ENCODE measurements at regions not wholly inside any gene's neighbourhood (a gene's known extent, or its start where the extent isn't known, plus 50 kb on each side); places are given as distances from the start of the nearest gene placed in this dataset.
"Not testable (repeated sequence)": the region's sequence is repeated elsewhere in the genome, so short reads cannot be mapped to it uniquely, and the experiment has no call there.

GRCh38 chr4:3866813-3867129 lies 100.6 kb downstream of the ADRA2C start:
- no peak for DNase-seq (ENCODE audit: low spot score)

GRCh38 chr4:3867403-3868100 lies 101.4 kb downstream of the ADRA2C start:
- no peak for DNase-seq (ENCODE audit: low spot score)

- no peak for DNase-seq (ENCODE audit: low spot score)
Measured at GRCh38 chr4:3868211-3869173, 102.3 kb downstream of the ADRA2C start.

GRCh38 chr4:3869174-3869572 lies 103.0 kb downstream of the ADRA2C start:
- DNase-seq (ENCODE audit: low spot score), result no peak

GRCh38 chr4:3869661-3870566 lies 103.7 kb downstream of the ADRA2C start:
- no peak for DNase-seq (ENCODE audit: low spot score)

- no peak for DNase-seq (ENCODE audit: low spot score)
Measured at GRCh38 chr4:3870567-3870962, 104.4 kb downstream of the ADRA2C start.

- DNase-seq (ENCODE audit: low spot score), result no peak
Measured at GRCh38 chr4:3871181-3871852, 105.1 kb downstream of the ADRA2C start.

GRCh38 chr4:3871881-3872833 lies 106.0 kb downstream of the ADRA2C start:
- no peak for DNase-seq (ENCODE audit: low spot score)

GRCh38 chr4:3872834-3873313 lies 106.7 kb downstream of the ADRA2C start:
- no peak for DNase-seq (ENCODE audit: low spot score)

- DNase-seq (ENCODE audit: low spot score), result no peak
Measured at GRCh38 chr4:3873408-3874027, 107.3 kb downstream of the ADRA2C start.

- DNase-seq (ENCODE audit: low spot score), result no peak
Measured at GRCh38 chr4:3874028-3874415, 107.8 kb downstream of the ADRA2C start.

GRCh38 chr4:3874525-3875110 lies 108.4 kb downstream of the ADRA2C start:
- DNase-seq (ENCODE audit: low spot score), result no peak

- no peak for DNase-seq (ENCODE audit: low spot score)
Measured at GRCh38 chr4:3875466-3875865, 109.3 kb downstream of the ADRA2C start.

GRCh38 chr4:3876057-3876845 lies 110.1 kb downstream of the ADRA2C start:
- DNase-seq (ENCODE audit: low spot score), result not testable (repeated sequence)

- no peak for DNase-seq (ENCODE audit: low spot score)
Measured at GRCh38 chr4:3877236-3877635, 111.1 kb downstream of the ADRA2C start.

GRCh38 chr4:3877868-3878267 lies 111.7 kb downstream of the ADRA2C start:
- DNase-seq (ENCODE audit: low spot score), result no peak

GRCh38 chr4:3878678-3879077 lies 112.5 kb downstream of the ADRA2C start:
- no peak for DNase-seq (ENCODE audit: low spot score)

- DNase-seq (ENCODE audit: low spot score), result no peak
Measured at GRCh38 chr4:3879681-3880614, 113.8 kb downstream of the ADRA2C start.
